Neural progenitor cell (in vitro differentiated cells): ENCODE measurements at regions not wholly inside any gene's neighbourhood (a gene's known extent, or its start where the extent isn't known, plus 50 kb on each side); places are given as distances from the start of the nearest gene placed in this dataset.

Source experiments
- CTCF ChIP-seq: fragments of 200-600 bp; sonication (generic); IDR thresholded peaks from 2 replicates; pipeline ENCODE4 v1.5.1; 2017; ENCODE audit warnings: antibody characterized with exemption, mild to moderate bottlenecking
- EZH2 ChIP-seq: fragments of 200-600 bp; sonication (generic); IDR thresholded peaks from 2 replicates; pipeline ENCODE4 v1.6.1; 2017; ENCODE audit warnings: antibody characterized with exemption, mild to moderate bottlenecking, moderate library complexity

DNA sequence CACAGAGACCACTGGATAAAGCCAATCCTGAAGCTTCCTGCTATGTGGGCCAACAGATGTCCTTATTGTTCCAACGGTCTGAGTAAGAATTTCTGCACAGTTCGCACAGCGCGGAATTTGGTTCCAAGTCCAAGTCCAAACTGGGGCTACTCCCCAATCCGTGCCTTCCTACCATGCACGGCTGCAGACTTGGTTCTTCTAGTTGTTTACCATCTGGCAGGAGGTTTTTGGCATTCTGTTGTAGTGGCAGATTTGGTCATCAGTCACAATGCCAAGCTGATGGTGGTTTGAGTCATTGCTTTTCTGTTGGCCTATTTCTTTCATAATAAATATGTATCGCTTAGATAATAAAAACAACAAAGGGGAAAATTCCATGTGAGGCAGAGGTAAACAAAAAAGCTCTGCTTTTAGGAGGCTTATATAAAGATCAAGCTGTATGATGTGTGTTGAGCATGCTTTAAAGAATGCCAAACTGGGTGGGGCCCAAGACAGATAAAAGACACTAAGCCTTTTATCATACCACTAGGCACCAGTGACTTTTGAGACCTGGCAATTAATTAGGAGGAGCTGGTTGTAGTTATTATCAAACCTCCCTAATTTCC lies 52.5 kb upstream of the SYN3 start:
- TF ChIP-seq EZH2 = no peak
- no peak for TF ChIP-seq CTCF
